ENCODE measurements at regions not wholly inside any gene's neighbourhood (a gene's known extent, or its start where the extent isn't known, plus 50 kb on each side); places are given as distances from the start of the nearest gene placed in this dataset.
"Not testable (repeated sequence)": the region's sequence is repeated elsewhere in the genome, so short reads cannot be mapped to it uniquely, and the experiment has no call there.

GRCh38 chr4:181018472-181018871, 1224.7 kb upstream of the TENM3 start:
- TF ChIP-seq JUND (IDR thresholded peaks at IDR 0.05; ENCODE audit: low read depth), result no peak
- in situ Hi-C loops (cut with HindIII; ENCODE audit: low pct_unique_long_range_greater_than_20kb, low sequenced_read_pairs), result no loop called here
- DNase-seq (ENCODE audit: low read depth in 1 of 2, low spot score in 1 of 2), result no peak

- no peak for DNase-seq (ENCODE audit: low read depth in 1 of 2, low spot score in 1 of 2)
- in situ Hi-C loops (cut with HindIII; ENCODE audit: low pct_unique_long_range_greater_than_20kb, low sequenced_read_pairs), result no loop called here
- TF ChIP-seq JUND (IDR thresholded peaks at IDR 0.05; ENCODE audit: low read depth), result no peak
Measured at GRCh38 chr4:181018913-181019312, 1224.3 kb upstream of the TENM3 start.

GRCh38 chr4:181020456-181020855, 1222.7 kb upstream of the TENM3 start:
- no peak for TF ChIP-seq JUND (IDR thresholded peaks at IDR 0.05; ENCODE audit: low read depth)
- DNase-seq (ENCODE audit: low read depth in 1 of 2, low spot score in 1 of 2), result no peak
- in situ Hi-C loops (cut with HindIII; ENCODE audit: low pct_unique_long_range_greater_than_20kb, low sequenced_read_pairs), result no loop called here

- in situ Hi-C loops (cut with HindIII; ENCODE audit: low pct_unique_long_range_greater_than_20kb, low sequenced_read_pairs), result no loop called here
- TF ChIP-seq JUND (IDR thresholded peaks at IDR 0.05; ENCODE audit: low read depth), result no peak
- no peak for DNase-seq (ENCODE audit: low read depth in 1 of 2, low spot score in 1 of 2)
Measured at GRCh38 chr4:181021213-181021612, 1222.0 kb upstream of the TENM3 start.

GRCh38 chr4:181030135-181030921, 1212.9 kb upstream of the TENM3 start:
- in situ Hi-C loops (cut with HindIII; ENCODE audit: low pct_unique_long_range_greater_than_20kb, low sequenced_read_pairs); DNase-seq (ENCODE audit: low read depth in 1 of 2, low spot score in 1 of 2): not testable (repeated sequence)

- in situ Hi-C loops (cut with HindIII; ENCODE audit: low pct_unique_long_range_greater_than_20kb, low sequenced_read_pairs), result no loop called here
- DNase-seq (ENCODE audit: low read depth in 1 of 2, low spot score in 1 of 2), result no peak
- TF ChIP-seq JUND (IDR thresholded peaks at IDR 0.05; ENCODE audit: low read depth), result no peak
Measured at GRCh38 chr4:181030961-181031360, 1212.2 kb upstream of the TENM3 start.

- in situ Hi-C loops (cut with HindIII; ENCODE audit: low pct_unique_long_range_greater_than_20kb, low sequenced_read_pairs), result no loop called here
Measured at GRCh38 chr4:181043486-181043885, 1199.7 kb upstream of the TENM3 start.

GRCh38 chr4:181046809-181047208, 1196.4 kb upstream of the TENM3 start:
- DNase-seq (ENCODE audit: low read depth in 1 of 2, low spot score in 1 of 2), result no peak
- TF ChIP-seq JUND (IDR thresholded peaks at IDR 0.05; ENCODE audit: low read depth), result no peak
- in situ Hi-C loops (cut with HindIII; ENCODE audit: low pct_unique_long_range_greater_than_20kb, low sequenced_read_pairs), result no loop called here

More at GRCh38 chr4:181043486-181043885, 1199.7 kb upstream of the TENM3 start:
- no peak for DNase-seq (ENCODE audit: low read depth in 1 of 2, low spot score in 1 of 2)
- no peak for TF ChIP-seq JUND (IDR thresholded peaks at IDR 0.05; ENCODE audit: low read depth)

GRCh38 chr4:181051931-181052330, 1191.3 kb upstream of the TENM3 start:
- in situ Hi-C loops (cut with HindIII; ENCODE audit: low pct_unique_long_range_greater_than_20kb, low sequenced_read_pairs), result no loop called here
- no peak for DNase-seq (ENCODE audit: low read depth in 1 of 2, low spot score in 1 of 2)
- no peak for TF ChIP-seq JUND (IDR thresholded peaks at IDR 0.05; ENCODE audit: low read depth)

GRCh38 chr4:181061787-181062186, 1181.4 kb upstream of the TENM3 start:
- in situ Hi-C loops (cut with HindIII; ENCODE audit: low pct_unique_long_range_greater_than_20kb, low sequenced_read_pairs), result no loop called here
- no peak for DNase-seq (ENCODE audit: low read depth in 1 of 2, low spot score in 1 of 2)
- no peak for TF ChIP-seq JUND (IDR thresholded peaks at IDR 0.05; ENCODE audit: low read depth)

GRCh38 chr4:181063212-181063611, 1180.0 kb upstream of the TENM3 start:
- TF ChIP-seq JUND (IDR thresholded peaks at IDR 0.05; ENCODE audit: low read depth), result no peak
- in situ Hi-C loops (cut with HindIII; ENCODE audit: low pct_unique_long_range_greater_than_20kb, low sequenced_read_pairs), result no loop called here
- DNase-seq (ENCODE audit: low read depth in 1 of 2, low spot score in 1 of 2), result no peak

- TF ChIP-seq JUND (IDR thresholded peaks at IDR 0.05; ENCODE audit: low read depth), result no peak
- no peak for DNase-seq (ENCODE audit: low read depth in 1 of 2, low spot score in 1 of 2)
- in situ Hi-C loops (cut with HindIII; ENCODE audit: low pct_unique_long_range_greater_than_20kb, low sequenced_read_pairs), result no loop called here
Measured at GRCh38 chr4:181077341-181077740, 1165.9 kb upstream of the TENM3 start.

- in situ Hi-C loops (cut with HindIII; ENCODE audit: low pct_unique_long_range_greater_than_20kb, low sequenced_read_pairs), result no loop called here
- TF ChIP-seq JUND (IDR thresholded peaks at IDR 0.05; ENCODE audit: low read depth), result no peak
- no peak for DNase-seq (ENCODE audit: low read depth in 1 of 2, low spot score in 1 of 2)
Measured at GRCh38 chr4:181078196-181078595, 1165.0 kb upstream of the TENM3 start.
